Adrenal gland (tissue), 9 donors: ENCODE measurements at regions not wholly inside any gene's neighbourhood (a gene's known extent, or its start where the extent isn't known, plus 50 kb on each side); places are given as distances from the start of the nearest gene placed in this dataset.
A peak's percentile ranks its signal among the peaks of the same experiment; 100 is the strongest.

ENCODE experiments used
- DNase-seq, 7 donors: peaks; one replicate each; pipeline ENCODE4 v3.0.0-alpha.2; 2019 to 2020
- H3K27ac ChIP-seq, 5 donors: fragments of 200-600 bp; sonication (generic) in 4 of 5; 1 replicate in 3 of 5; 2 replicates in 2 of 5; pipeline versions ENCODE4 v1.5.1 to v1.8.0; 2016 to 2020; ENCODE audit warnings: mild to moderate bottlenecking in 1 of 5
- H3K27me3 ChIP-seq: fragments of 200-600 bp; 2 replicates; pipeline ENCODE4 v1.8.0; 2021
- H3K36me3 ChIP-seq, 2 donors: fragments of 200-600 bp; replicated peaks in 1 of 2; 1 replicate in 1 of 2; 2 replicates in 1 of 2; pipeline versions ENCODE4 v1.5.1 to v1.8.0; 2018 to 2022
- H3K4me1 ChIP-seq, 2 donors: fragments of 200-600 bp; replicated peaks in 1 of 2; 1 replicate in 1 of 2; 2 replicates in 1 of 2; pipeline versions ENCODE4 v1.5.1 to v1.8.0; 2018 to 2021
- H3K4me3 ChIP-seq, 4 donors: fragments of 200-600 bp; sonication (generic) in 3 of 4; one replicate each; pipeline ENCODE4 v1.5.1; 2016 to 2018
- H3K9me3 ChIP-seq, 3 donors: fragments of 200-600 bp; sonication (generic) in 1 of 3; replicated peaks in 1 of 3; 1 replicate in 2 of 3; 2 replicates in 1 of 3; pipeline versions ENCODE4 v1.5.1 to v1.8.0; 2016 to 2021
- CTCF ChIP-seq, 6 experiments: fragments of 450-650 bp in 4 of 6; fragments of 200-600 bp in 2 of 6; sonication (generic) in 1 of 6; IDR thresholded peaks; 1 replicate in 5 of 6; 2 replicates in 1 of 6; pipeline versions ENCODE4 v1.5.1 to v1.8.0; 2016 to 2021; ENCODE audit warnings: antibody characterized with exemption in 6 of 6, mild to moderate bottlenecking in 2 of 6, moderate library complexity in 1 of 6
- POLR2A ChIP-seq, 2 donors: fragments of 450-650 bp; IDR thresholded peaks; one replicate each; pipeline ENCODE4 v1.6.1; 2017; ENCODE audit warnings: antibody characterized with exemption in 2 of 2, mild to moderate bottlenecking in 2 of 2, moderate library complexity in 1 of 2
- WGBS, 4 donors: extraction: QIAGEN DNeasy Blood & Tissue Kit in 2 of 4; methylation state at CpG; one replicate each; pipeline versions ENCODE4 v1.1.5 to v1.1.7; 2013 to 2017; 5-methylcytosine and 5-hydroxymethylcytosine counted together
- intact Hi-C, 2 donors: fragments of 100-400 bp; cut with DNase I; formaldehyde crosslinking; loops; one replicate each; pipeline versions ENCODE4 v1.14.1 to v1.15.0; 2022 to 2023
- donor health status: healthy with polysubstance abuse.
- donor health status: Bipolar disorder and iron deficiency.
- donor health status: DM: yes; HTN: yes; CAD: no.
- donor health status: DM: no; HTN: no; CAD: no.
- donor health status: DM: no; HTN: no; CAD: no.

DNA sequence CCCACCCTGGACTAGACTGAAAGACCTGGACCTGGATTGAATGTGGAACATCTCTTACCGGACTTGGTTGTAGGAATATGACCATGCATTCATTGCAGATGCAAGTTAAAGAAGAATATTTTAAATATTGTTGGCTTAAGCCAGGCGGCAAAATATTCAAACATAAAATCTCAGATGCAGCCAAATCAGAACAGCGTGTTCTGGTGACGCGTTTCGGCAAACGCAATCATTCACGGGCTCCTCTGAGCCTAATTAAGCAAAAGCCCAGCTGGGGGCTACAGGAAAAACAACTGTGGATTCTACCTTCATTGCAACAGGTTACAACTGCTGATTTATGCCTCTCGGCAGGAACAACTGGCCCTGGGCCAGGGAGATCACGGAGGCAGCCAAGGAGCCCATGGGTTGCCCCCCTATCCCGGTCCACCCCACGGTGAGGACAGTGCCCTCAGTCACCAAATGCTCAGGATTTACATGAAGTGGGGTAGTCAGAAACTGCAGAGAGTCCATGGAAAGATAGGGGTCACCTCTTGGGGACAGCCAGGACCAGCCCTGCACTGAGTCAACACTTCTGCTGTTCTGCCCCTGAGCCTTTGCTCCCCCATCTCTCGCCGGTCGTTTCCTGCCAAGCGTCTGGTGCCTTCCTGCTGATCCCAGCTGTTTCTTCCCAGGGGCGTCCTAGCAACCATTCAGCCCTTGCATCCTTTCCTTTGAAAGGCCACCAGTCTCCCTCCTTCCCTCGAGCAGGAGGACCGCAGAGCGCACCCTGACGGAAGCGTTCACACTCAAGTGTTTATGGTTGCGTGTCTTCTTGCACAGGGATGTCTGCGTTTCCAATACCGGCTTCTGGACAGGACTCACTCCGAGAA is 64.4 kb upstream of the SFMBT2 start:
- no peaks in the 10 kb centered on the region for H3K36me3 ChIP-seq
- peak overlapping the region in 1 of 4 donors; percentile 3 for H3K4me3 ChIP-seq
- intact Hi-C loops, result no loop called here
- no peak for TF ChIP-seq CTCF (IDR thresholded peaks at IDR 0.05)
- no peak for TF ChIP-seq POLR2A (IDR thresholded peaks at IDR 0.05)
- H3K27ac ChIP-seq, result peak overlapping the region in 4 of 5 donors; percentile 14 to 67 (median 30)
- H3K4me1 ChIP-seq, result peaks cover 0 to 25% of the 10 kb centered on the region in 2 donors
- WGBS, 4 donors, result 58 to 72% (median 59%) methylated on average over 24 to 26 of the region's 26 CpGs
- DNase-seq, result peak in 6 of 7 donors; percentile 30 to 68 (median 50)
- no peaks in the 10 kb centered on the region for H3K9me3 ChIP-seq
- H3K27me3 ChIP-seq, result no peaks in the 10 kb centered on the region

GRCh38 chr10:7474388-7474787 is 63.6 kb upstream of the SFMBT2 start:
- 69 to 79% (median 73%) methylated on average over 6 to 7 of the region's 7 CpGs for WGBS, 4 donors
- Histone ChIP-seq H3K36me3 (no peaks in the 10 kb centered on the region), H3K9me3 (no peaks in the 10 kb centered on the region), H3K27me3 (no peaks in the 10 kb centered on the region), H3K4me3 (no peak overlapping the region), H3K27ac (no peak overlapping the region), H3K4me1 (peaks cover 0 to 25% of the 10 kb centered on the region in 2 donors)
- intact Hi-C loops, result no loop called here
- TF ChIP-seq POLR2A (IDR thresholded peaks at IDR 0.05) (no peak), CTCF (IDR thresholded peaks at IDR 0.05) (no peak)
- no peak for DNase-seq

- Histone ChIP-seq H3K36me3 (no peaks in the 10 kb centered on the region), H3K4me3 (no peak overlapping the region), H3K27me3 (no peaks in the 10 kb centered on the region), H3K9me3 (no peaks in the 10 kb centered on the region), H3K4me1 (peaks cover 0 to 21% of the 10 kb centered on the region in 2 donors), H3K27ac (no peak overlapping the region)
- intact Hi-C loops, result no loop called here
- no peak for TF ChIP-seq POLR2A (IDR thresholded peaks at IDR 0.05)
- TF ChIP-seq CTCF (IDR thresholded peaks at IDR 0.05), result no peak
- no peak for DNase-seq
Measured at GRCh38 chr10:7473474-7473873, 62.6 kb upstream of the SFMBT2 start.

DNA sequence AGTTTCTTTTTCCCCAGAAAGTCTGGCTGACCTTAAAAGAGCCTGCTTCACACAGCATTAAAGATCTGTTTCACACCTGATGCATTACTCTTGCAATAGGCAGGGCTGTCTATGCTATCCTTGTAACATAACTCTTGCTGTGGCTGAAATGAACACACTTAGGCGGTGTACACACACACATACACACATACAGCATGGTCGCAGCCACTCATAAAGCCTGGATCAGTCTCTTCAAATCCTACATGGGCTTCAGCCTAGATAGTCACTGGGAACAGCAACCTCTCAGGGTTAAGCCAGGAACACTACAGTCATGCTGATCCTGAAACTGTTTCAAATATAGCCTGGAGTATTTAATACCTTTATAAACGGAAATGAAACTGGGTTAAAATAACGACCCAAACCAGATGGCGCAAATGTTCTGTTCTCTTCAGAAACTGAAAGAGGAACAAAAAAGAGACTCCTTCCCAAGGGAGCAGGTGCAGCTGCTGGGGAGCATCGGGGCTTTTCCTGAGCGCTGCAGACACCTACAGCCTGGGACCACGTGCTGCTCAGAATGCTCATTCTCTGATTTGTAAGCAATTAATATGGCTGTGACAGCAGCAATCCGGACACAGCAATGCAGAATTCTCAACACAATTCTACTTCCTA is 61.0 kb upstream of the SFMBT2 start:
- TF ChIP-seq CTCF (IDR thresholded peaks at IDR 0.05) (no peak), POLR2A (IDR thresholded peaks at IDR 0.05) (no peak)
- H3K9me3 ChIP-seq, result no peaks in the 10 kb centered on the region
- peak overlapping the region in 3 of 5 donors; percentile 36 to 69 (median 42) for H3K27ac ChIP-seq
- H3K36me3 ChIP-seq, result no peaks in the 10 kb centered on the region
- peak in 3 of 7 donors; percentile 31 to 62 (median 39) for DNase-seq
- intact Hi-C loops, result no loop called here
- peaks cover 0 to 25% of the 10 kb centered on the region in 2 donors for H3K4me1 ChIP-seq
- H3K4me3 ChIP-seq, result no peak overlapping the region
- 57 to 66% (median 62%) methylated on average over 9 of the region's 9 CpGs for WGBS, 4 donors
- H3K27me3 ChIP-seq, result no peaks in the 10 kb centered on the region
